GM13976 (cell line): ENCODE measurements at regions not wholly inside any gene's neighbourhood (a gene's known extent, or its start where the extent isn't known, plus 50 kb on each side); places are given as distances from the start of the nearest gene placed in this dataset.
"Not testable (repeated sequence)": the region's sequence is repeated elsewhere in the genome, so short reads cannot be mapped to it uniquely, and the experiment has no call there.

Experiments
- DNase-seq: peaks from one replicate; pipeline ENCODE4 v3.0.0; 2012; ENCODE audit warnings: low spot score
- CTCF ChIP-seq: IDR thresholded peaks from 2 replicates; pipeline ENCODE4 v1.5.1; 2012; ENCODE audit warnings: borderline replicate concordance, mild to moderate bottlenecking; ENCODE audit not compliant: insufficient read depth; ENCODE audit errors: extremely low read depth, missing control alignments, control extremely low read depth
- in situ Hi-C: fragments of 300-500 bp; cut with MboI; formaldehyde crosslinking; loops from one replicate; pipeline ENCODE4 v1.12.0; 2022; ENCODE audit warnings: low sequenced_read_pairs, mixed read lengths, inconsistent platforms; ENCODE audit not compliant: unreplicated experiment

GRCh38 chr7:101747879-101748345, 69.5 kb upstream of the CUX1 start:
- no peak for TF ChIP-seq CTCF
- no peak for DNase-seq
- in situ Hi-C loops = no loop called here

- no peak for TF ChIP-seq CTCF
- in situ Hi-C loops = no loop called here
- no peak for DNase-seq
Measured at GRCh38 chr7:101749891-101750290, 67.5 kb upstream of the CUX1 start.

- no peak for TF ChIP-seq CTCF
- in situ Hi-C loops = no loop called here
- no peak for DNase-seq
Measured at GRCh38 chr7:101753316-101753715, 64.1 kb upstream of the CUX1 start.

- in situ Hi-C loops = no loop called here
- no peak for DNase-seq
- no peak for TF ChIP-seq CTCF
Measured at GRCh38 chr7:101754424-101755159, 62.8 kb upstream of the CUX1 start.

GRCh38 chr7:101757879-101758278, 59.5 kb upstream of the CUX1 start:
- no peak for DNase-seq
- TF ChIP-seq CTCF = no peak
- in situ Hi-C loops = no loop called here

- in situ Hi-C loops, DNase-seq: not testable (repeated sequence)
Measured at GRCh38 chr7:101758519-101758918, 58.9 kb upstream of the CUX1 start.

GRCh38 chr7:101764221-101764620, 53.2 kb upstream of the CUX1 start:
- DNase-seq = no peak
- in situ Hi-C loops = no loop called here
- no peak for TF ChIP-seq CTCF
